H9 (cell line): ENCODE measurements at regions not wholly inside any gene's neighbourhood (a gene's known extent, or its start where the extent isn't known, plus 50 kb on each side); places are given as distances from the start of the nearest gene placed in this dataset.

ENCODE experiments used
- DNase-seq: peaks from one replicate; pipeline ENCODE4 v3.0.0-alpha.2; 2017
- H2AFZ ChIP-seq: one replicate; pipeline ENCODE4 v1.6.1; 2013; ENCODE audit warnings: mild to moderate bottlenecking, low read length, control low read depth, moderate library complexity
- H2AK5ac ChIP-seq: 2 replicates; pipeline ENCODE4 v1.6.1; 2013; ENCODE audit warnings: low read length, control low read depth, mixed read lengths; ENCODE audit not compliant: insufficient read length
- H2BK120ac ChIP-seq: one replicate; pipeline ENCODE4 v1.6.1; 2013; ENCODE audit warnings: low read depth, mild to moderate bottlenecking, low read length, control low read depth, inconsistent platforms; ENCODE audit not compliant: poor library complexity, severe bottlenecking
- H2BK12ac ChIP-seq: 2 replicates; pipeline ENCODE4 v1.6.1; 2013; ENCODE audit warnings: low read length, control low read depth, mixed read lengths, low read depth; ENCODE audit not compliant: insufficient read length
- H2BK15ac ChIP-seq: 2 replicates; pipeline ENCODE4 v1.6.1; 2013; ENCODE audit warnings: low read depth, low read length, control low read depth
- H2BK20ac ChIP-seq: one replicate; pipeline ENCODE4 v1.6.1; 2013; ENCODE audit warnings: low read depth, mild to moderate bottlenecking, low read length, control low read depth, inconsistent platforms; ENCODE audit not compliant: poor library complexity, severe bottlenecking
- H2BK5ac ChIP-seq: 2 replicates; pipeline ENCODE4 v1.6.1; 2013; ENCODE audit warnings: low read length, control low read depth, mixed read lengths; ENCODE audit not compliant: insufficient read length
- H3K14ac ChIP-seq: 2 replicates; pipeline ENCODE4 v1.6.1; 2013; ENCODE audit warnings: low read length, control low read depth; ENCODE audit not compliant: insufficient read depth
- H3K18ac ChIP-seq: 2 replicates; pipeline ENCODE4 v1.6.1; 2013; ENCODE audit warnings: low read depth, mild to moderate bottlenecking, mixed read lengths, low read length, control low read depth; ENCODE audit not compliant: insufficient read length
- H3K23ac ChIP-seq: 2 replicates; pipeline ENCODE4 v1.6.1; 2013; ENCODE audit warnings: low read length, control low read depth, mixed read lengths, low read depth; ENCODE audit not compliant: insufficient read length
- H3K23me2 ChIP-seq: 2 replicates; pipeline ENCODE4 v1.6.1; 2013; ENCODE audit warnings: low read depth, mild to moderate bottlenecking, mixed read lengths, low read length, control low read depth; ENCODE audit not compliant: insufficient read length, poor library complexity, severe bottlenecking
- H3K27ac ChIP-seq: 2 replicates; pipeline ENCODE4 v1.5.1; 2013; ENCODE audit warnings: low read length, control low read depth, mixed read lengths, low read depth; ENCODE audit not compliant: insufficient read length
- H3K27me3 ChIP-seq: 2 replicates; pipeline ENCODE4 v1.6.1; 2013; ENCODE audit warnings: low read length, control low read depth, inconsistent platforms; ENCODE audit not compliant: insufficient read depth
- H3K4ac ChIP-seq: 2 replicates; pipeline ENCODE4 v1.6.1; 2013; ENCODE audit warnings: low read depth, mild to moderate bottlenecking, control low read depth, inconsistent platforms, low read length, moderate library complexity
- H3K4me1 ChIP-seq: 2 replicates; pipeline ENCODE4 v1.6.1; 2013; ENCODE audit warnings: low read length, control low read depth, inconsistent platforms; ENCODE audit not compliant: insufficient read depth
- H3K4me2 ChIP-seq: 2 replicates; pipeline ENCODE4 v1.6.1; 2013; ENCODE audit warnings: low read length, control low read depth, mixed read lengths; ENCODE audit not compliant: insufficient read length, insufficient read depth
- H3K56ac ChIP-seq: 2 replicates; pipeline ENCODE4 v1.6.1; 2013; ENCODE audit warnings: low read depth, mild to moderate bottlenecking, mixed read lengths, low read length, control low read depth; ENCODE audit not compliant: insufficient read length
- H3K79me1 ChIP-seq: 2 replicates; pipeline ENCODE4 v1.6.1; 2013; ENCODE audit warnings: low read depth, mild to moderate bottlenecking, moderate library complexity, low read length, control low read depth, inconsistent platforms; ENCODE audit not compliant: insufficient read depth, poor library complexity, severe bottlenecking
- H3K79me2 ChIP-seq: 2 replicates; pipeline ENCODE4 v1.6.1; 2013; ENCODE audit warnings: low read length, control low read depth, inconsistent platforms; ENCODE audit not compliant: insufficient read depth
- H3K9ac ChIP-seq: 2 replicates; pipeline ENCODE4 v1.6.1; 2013; ENCODE audit warnings: low read length, control low read depth, mixed read lengths; ENCODE audit not compliant: insufficient read length; ENCODE audit errors: extremely low read depth
- H3K9me3 ChIP-seq: one replicate; pipeline ENCODE4 v1.6.1; 2013; ENCODE audit warnings: low read depth, low read length, inconsistent platforms; ENCODE audit not compliant: control insufficient read depth
- H3T11ph ChIP-seq: one replicate; pipeline ENCODE4 v1.6.1; 2013; ENCODE audit warnings: mild to moderate bottlenecking, low read length, control low read depth, inconsistent platforms
- H4K20me1 ChIP-seq: one replicate; pipeline ENCODE4 v1.6.1; 2013; ENCODE audit not compliant: control insufficient read depth, insufficient read length, insufficient read depth
- H4K5ac ChIP-seq: 2 replicates; pipeline ENCODE4 v1.6.1; 2013; ENCODE audit warnings: low read depth, mild to moderate bottlenecking, mixed read lengths, low read length, control low read depth; ENCODE audit not compliant: insufficient read length
- H4K8ac ChIP-seq: replicated peaks from 2 replicates; pipeline ENCODE4 v1.6.1; 2013; ENCODE audit warnings: low read length, control low read depth, mixed read lengths, low read depth; ENCODE audit not compliant: insufficient read length
- H4K91ac ChIP-seq: 2 replicates; pipeline ENCODE4 v1.6.1; 2013; ENCODE audit warnings: low read depth, mild to moderate bottlenecking, moderate library complexity, mixed read lengths, low read length, control low read depth; ENCODE audit not compliant: insufficient read length
- H3K27ac Mint-ChIP-seq, 3 experiments: 2 replicates in 2 of 3; 3 replicates in 1 of 3; pipeline ENCODE4 v1.8.0; 2020 to 2021; ENCODE audit warnings: mixed read lengths in 3 of 3, mild to moderate bottlenecking in 1 of 3, moderate library complexity in 1 of 3
- H3K27me3 Mint-ChIP-seq: 2 replicates; pipeline ENCODE4 v1.8.0; 2021; ENCODE audit warnings: low read depth, mild to moderate bottlenecking, moderate library complexity, mixed read lengths
- H3K36me3 Mint-ChIP-seq, 3 experiments: 2 replicates in 2 of 3; 3 replicates in 1 of 3; pipeline ENCODE4 v1.8.0; 2020 to 2021; ENCODE audit warnings: low read depth in 3 of 3, mixed read lengths in 3 of 3; ENCODE audit not compliant: insufficient read depth in 1 of 3
- H3K4me1 Mint-ChIP-seq, 2 experiments: 2 replicates each; pipeline ENCODE4 v1.8.0; 2020; ENCODE audit warnings: mixed read lengths in 2 of 2
- H3K4me3 Mint-ChIP-seq, 2 experiments: 2 replicates in 1 of 2; 3 replicates in 1 of 2; pipeline ENCODE4 v1.8.0; 2020 to 2021; ENCODE audit warnings: mild to moderate bottlenecking in 2 of 2, mixed read lengths in 2 of 2, moderate library complexity in 1 of 2
- H3K9me3 Mint-ChIP-seq, 2 experiments: 2 replicates in 1 of 2; 3 replicates in 1 of 2; pipeline ENCODE4 v1.8.0; 2020; ENCODE audit warnings: mild to moderate bottlenecking in 2 of 2, mixed read lengths in 2 of 2, moderate library complexity in 1 of 2
- WGBS: extraction: QIAGEN DNeasy Blood & Tissue Kit; methylation state at CpG from one replicate; pipeline ENCODE4 v1.1.7; 2013; ENCODE audit warnings: missing lambda C conversion rate, low lambda C conversion rate, mixed read lengths; ENCODE audit not compliant: insufficient read length; ENCODE audit errors: extremely low coverage; 5-methylcytosine and 5-hydroxymethylcytosine counted together
- TF ChIP-seq, protein P1 (sequence below): fragments of 200-600 bp; sonication (generic); conservative IDR thresholded peaks from 3 replicates; pipeline ENCODE4 v1.8.0; 2021; ENCODE audit warnings: antibody characterized with exemption, mild to moderate bottlenecking

DNA sequence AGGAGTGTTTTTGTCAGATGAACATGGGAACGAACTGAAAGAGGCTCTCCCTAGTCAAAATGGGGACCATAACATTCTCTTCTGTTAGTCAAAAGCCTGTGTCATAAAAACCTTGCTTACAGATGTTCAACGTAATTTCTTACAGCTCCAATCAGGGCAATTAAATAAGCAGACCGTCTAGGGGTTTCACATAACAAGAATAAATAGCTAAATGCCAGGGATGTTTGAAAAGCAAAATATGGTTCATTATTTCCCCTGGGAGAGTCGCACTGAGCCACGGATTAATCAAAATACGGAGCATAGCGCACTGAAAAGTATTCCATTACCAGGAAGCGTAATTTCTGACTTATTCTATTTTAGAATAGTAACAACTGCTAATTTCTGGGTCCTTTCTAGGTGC lies 63.7 kb upstream of the MRI1 start:
- Histone ChIP-seq H3K79me1 (no peaks in the 10 kb centered on the region), H2BK12ac (no peak overlapping the region), H3K27me3 (no peaks in the 10 kb centered on the region), H3K79me2 (no peaks in the 10 kb centered on the region), H3K9me3 (no peaks in the 10 kb centered on the region), H2BK120ac (no peak overlapping the region), H2BK20ac (no peak overlapping the region), H2AFZ (no peak overlapping the region), H3T11ph (no peak overlapping the region), H3K4ac (no peak overlapping the region), H3K27ac (no peak overlapping the region), H2BK15ac (no peak overlapping the region), H3K23ac (no peak overlapping the region), H3K14ac (no peak overlapping the region), H4K5ac (no peak overlapping the region), H3K4me1 (no peaks in the 10 kb centered on the region), H3K56ac (no peak overlapping the region), H4K91ac (no peak overlapping the region), H3K23me2 (no peaks in the 10 kb centered on the region), H3K18ac (no peak overlapping the region), H4K20me1 (no peaks in the 10 kb centered on the region), H4K8ac (no peak overlapping the region), H3K9ac (no peak overlapping the region), H2BK5ac (no peak overlapping the region), H2AK5ac (no peak overlapping the region), H3K4me2 (no peak overlapping the region)
- Mint-ChIP-seq H3K9me3 (peaks cover 13 to 17% of the 10 kb centered on the region in 2 experiments), H3K4me1 (no peaks in the 10 kb centered on the region), H3K27me3 (peaks cover 11% of the 10 kb centered on the region), H3K36me3 (no peaks in the 10 kb centered on the region; a peak in 1 of 7 replicates), H3K4me3 (no peak overlapping the region), H3K27ac (no peak overlapping the region)
- WGBS, result no CpG with 5 or more reads among the region's 8 CpGs
- no peak for DNase-seq
- TF ChIP-seq, protein P1, sequence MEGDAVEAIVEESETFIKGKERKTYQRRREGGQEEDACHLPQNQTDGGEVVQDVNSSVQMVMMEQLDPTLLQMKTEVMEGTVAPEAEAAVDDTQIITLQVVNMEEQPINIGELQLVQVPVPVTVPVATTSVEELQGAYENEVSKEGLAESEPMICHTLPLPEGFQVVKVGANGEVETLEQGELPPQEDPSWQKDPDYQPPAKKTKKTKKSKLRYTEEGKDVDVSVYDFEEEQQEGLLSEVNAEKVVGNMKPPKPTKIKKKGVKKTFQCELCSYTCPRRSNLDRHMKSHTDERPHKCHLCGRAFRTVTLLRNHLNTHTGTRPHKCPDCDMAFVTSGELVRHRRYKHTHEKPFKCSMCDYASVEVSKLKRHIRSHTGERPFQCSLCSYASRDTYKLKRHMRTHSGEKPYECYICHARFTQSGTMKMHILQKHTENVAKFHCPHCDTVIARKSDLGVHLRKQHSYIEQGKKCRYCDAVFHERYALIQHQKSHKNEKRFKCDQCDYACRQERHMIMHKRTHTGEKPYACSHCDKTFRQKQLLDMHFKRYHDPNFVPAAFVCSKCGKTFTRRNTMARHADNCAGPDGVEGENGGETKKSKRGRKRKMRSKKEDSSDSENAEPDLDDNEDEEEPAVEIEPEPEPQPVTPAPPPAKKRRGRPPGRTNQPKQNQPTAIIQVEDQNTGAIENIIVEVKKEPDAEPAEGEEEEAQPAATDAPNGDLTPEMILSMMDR, result no peak
